OCI-LY7 (cell line): ENCODE measurements at regions not wholly inside any gene's neighbourhood (a gene's known extent, or its start where the extent isn't known, plus 50 kb on each side); places are given as distances from the start of the nearest gene placed in this dataset.

Source experiments
- BruUV-seq: library from RNA; stranded (reverse); fragments of 400-500 nt; replicated peaks from 2 replicates; lab custom pipeline; 2021; lab: Mats Ljungman, UMichigan
- CTCF ChIA-PET: fragments of 300-600 bp; sonication (Branson Sonifier 250); formaldehyde crosslinking; loops from one replicate; lab custom pipeline; 2022; ENCODE audit warnings: antibody characterized with exemption; ENCODE audit not compliant: unreplicated experiment; lab: Charles Lee
- POLR2A ChIA-PET: fragments of 300-600 bp; sonication (Branson Sonifier 250); formaldehyde crosslinking; loops from one replicate; lab custom pipeline; 2022; ENCODE audit warnings: antibody characterized with exemption; lab: Charles Lee
- DNase-seq: peaks from one replicate; pipeline ENCODE4 v3.0.0-alpha.2; 2015; ENCODE audit warnings: low spot score
- H2AFZ ChIP-seq: fragments of 200-600 bp; sonication (generic), shearing (Covaris generic); 2 replicates; pipeline ENCODE4 v1.6.1; 2014; ENCODE audit warnings: mild to moderate bottlenecking, antibody characterized with exemption, low read length, moderate library complexity
- H3K27ac ChIP-seq: fragments of 200-600 bp; sonication (generic); 2 replicates; pipeline ENCODE4 v1.5.1; 2014; ENCODE audit warnings: mixed run types, low read depth, mild to moderate bottlenecking, moderate library complexity, low read length, inconsistent platforms; ENCODE audit not compliant: poor library complexity, severe bottlenecking
- H3K36me3 ChIP-seq: fragments of 200-600 bp; sonication (generic); 2 replicates; pipeline ENCODE4 v1.6.1; 2014; ENCODE audit warnings: mild to moderate bottlenecking, antibody characterized with exemption, low read length, moderate library complexity, mixed read lengths; ENCODE audit not compliant: insufficient read depth
- H3K4me1 ChIP-seq: fragments of 200-600 bp; sonication (generic); 2 replicates; pipeline ENCODE4 v1.5.1; 2014; ENCODE audit warnings: mild to moderate bottlenecking, low read length; ENCODE audit not compliant: insufficient read depth, poor library complexity, severe bottlenecking
- H3K4me2 ChIP-seq: fragments of 200-600 bp; sonication (generic); 2 replicates; pipeline ENCODE4 v1.6.1; 2014; ENCODE audit warnings: mild to moderate bottlenecking, low read length
- H3K4me3 ChIP-seq: fragments of 200-600 bp; sonication (generic); 2 replicates; pipeline ENCODE4 v1.5.1; 2014; ENCODE audit warnings: mild to moderate bottlenecking, low read depth, low read length; ENCODE audit not compliant: poor library complexity, severe bottlenecking
- H3K79me2 ChIP-seq: fragments of 200-600 bp; sonication (generic); 2 replicates; pipeline ENCODE4 v1.6.1; 2016; ENCODE audit warnings: low read depth, mild to moderate bottlenecking, low read length, moderate library complexity, mixed read lengths; ENCODE audit not compliant: insufficient read depth
- H3K9me2 ChIP-seq: fragments of 200-600 bp; sonication (generic); 2 replicates; pipeline ENCODE4 v1.6.1; 2016; ENCODE audit warnings: mild to moderate bottlenecking, low read length, mixed read lengths; ENCODE audit not compliant: insufficient read depth
- H3K9me3 ChIP-seq: fragments of 200-600 bp; sonication (generic); 2 replicates; pipeline ENCODE4 v1.6.1; 2014; ENCODE audit warnings: mild to moderate bottlenecking, mixed run types, low read length, mixed read lengths
- H4K20me1 ChIP-seq: fragments of 200-600 bp; sonication (generic); 2 replicates; pipeline ENCODE4 v1.6.1; 2014; ENCODE audit warnings: mild to moderate bottlenecking, antibody characterized with exemption, low read length, moderate library complexity, mixed read lengths; ENCODE audit not compliant: insufficient read depth
- CTCF ChIP-seq: fragments of 200-600 bp; sonication (generic); conservative IDR thresholded peaks from 2 replicates; pipeline ENCODE4 v1.5.1; 2014; ENCODE audit warnings: mild to moderate bottlenecking, antibody characterized with exemption, low read length, moderate library complexity, mixed read lengths
- EZH2phosphoT487 ChIP-seq: fragments of 200-600 bp; sonication (generic); IDR thresholded peaks from 2 replicates; pipeline ENCODE4 v1.6.1; 2018; ENCODE audit warnings: low read depth, borderline replicate concordance, mild to moderate bottlenecking, mixed run types, antibody characterized with exemption, low read length, moderate library complexity, mixed read lengths
- intact Hi-C: fragments of 100-400 bp; cut with micrococcal nuclease; formaldehyde crosslinking; loops from one replicate; pipeline ENCODE4 v1.10.0; 2022; ENCODE audit not compliant: unreplicated experiment

GRCh38 chr17:13353590-13353989 lies 248.1 kb downstream of the HS3ST3A1 start:
- no peaks in the 10 kb centered on the region for H3K79me2 ChIP-seq
- DNase-seq = no peak
- ChIA-PET POLR2A (no interaction called here), CTCF (no interaction called here)
- intact Hi-C loops = no loop called here
- no peak overlapping the region for H3K27ac ChIP-seq
- no peaks in the 10 kb centered on the region for H3K9me2 ChIP-seq
- H3K36me3 ChIP-seq = no peaks in the 10 kb centered on the region
- no peaks in the 10 kb centered on the region for H3K4me1 ChIP-seq
- TF ChIP-seq CTCF (no peak), EZH2phosphoT487 (no peak)
- H2AFZ ChIP-seq = no peak overlapping the region
- BruUV-seq = no TSS peak
- no peak overlapping the region for H3K4me3 ChIP-seq
- no peaks in the 10 kb centered on the region for H4K20me1 ChIP-seq
- H3K4me2 ChIP-seq = no peak overlapping the region
- H3K9me3 ChIP-seq = no peaks in the 10 kb centered on the region

GRCh38 chr17:13352747-13353415 lies 248.8 kb downstream of the HS3ST3A1 start:
- intact Hi-C loops = no loop called here
- no peaks in the 10 kb centered on the region for H3K9me2 ChIP-seq
- TF ChIP-seq CTCF = no peak
- TF ChIP-seq EZH2phosphoT487 = no peak
- no peak overlapping the region for H3K27ac ChIP-seq
- no peak for DNase-seq
- POLR2A ChIA-PET = no interaction called here
- H4K20me1 ChIP-seq = no peaks in the 10 kb centered on the region
- no peak overlapping the region for H3K4me3 ChIP-seq
- no peaks in the 10 kb centered on the region for H3K79me2 ChIP-seq
- H3K4me2 ChIP-seq = no peak overlapping the region
- CTCF ChIA-PET = no interaction called here
- H3K9me3 ChIP-seq = no peaks in the 10 kb centered on the region
- H3K36me3 ChIP-seq = no peaks in the 10 kb centered on the region
- no TSS peak for BruUV-seq
- no peaks in the 10 kb centered on the region for H3K4me1 ChIP-seq
- no peak overlapping the region for H2AFZ ChIP-seq

GRCh38 chr17:13351046-13351445 lies 250.7 kb downstream of the HS3ST3A1 start:
- Histone ChIP-seq H3K9me3 (no peaks in the 10 kb centered on the region), H3K4me3 (no peak overlapping the region), H3K36me3 (no peaks in the 10 kb centered on the region), H3K4me1 (no peaks in the 10 kb centered on the region), H3K79me2 (no peaks in the 10 kb centered on the region), H4K20me1 (no peaks in the 10 kb centered on the region), H3K9me2 (no peaks in the 10 kb centered on the region), H2AFZ (no peak overlapping the region), H3K4me2 (no peak overlapping the region), H3K27ac (no peak overlapping the region)
- TF ChIP-seq CTCF = no peak
- no peak for TF ChIP-seq EZH2phosphoT487
- DNase-seq = no peak
- ChIA-PET CTCF (no interaction called here), POLR2A (no interaction called here)
- BruUV-seq = no TSS peak
- intact Hi-C loops = no loop called here
